Ovary (tissue), 3 donors: ENCODE measurements at regions not wholly inside any gene's neighbourhood (a gene's known extent, or its start where the extent isn't known, plus 50 kb on each side); places are given as distances from the start of the nearest gene placed in this dataset.

Experiments used
- CTCF ChIP-seq, 3 donors: fragments of 450-650 bp in 2 of 3; fragments of 200-600 bp in 1 of 3; IDR thresholded peaks; one replicate each; pipeline versions ENCODE4 v1.5.1 to v1.8.0; 2016 to 2022; ENCODE audit warnings: antibody characterized with exemption in 3 of 3, mild to moderate bottlenecking in 1 of 3
- POLR2A ChIP-seq: fragments of 450-650 bp; IDR thresholded peaks from one replicate; pipeline ENCODE4 v1.6.1; 2017; ENCODE audit warnings: antibody characterized with exemption, mild to moderate bottlenecking, moderate library complexity
- donor health status: DM: no; HTN: no; CAD: no.

GRCh38 chr12:107500307-107500706, 185.3 kb upstream of the PWP1 start:
- TF ChIP-seq CTCF (IDR thresholded peaks at IDR 0.05) (no peak), POLR2A (no peak)
